HL-60 (cell line): ENCODE measurements at regions not wholly inside any gene's neighbourhood (a gene's known extent, or its start where the extent isn't known, plus 50 kb on each side); places are given as distances from the start of the nearest gene placed in this dataset.

Experiments used
- CTCF ChIP-seq: IDR thresholded peaks from one replicate; pipeline ENCODE4 v1.5.1; 2011; ENCODE audit warnings: low read length, control low read depth, inconsistent platforms; ENCODE audit not compliant: insufficient read depth
- GABPA ChIP-seq: IDR thresholded peaks from 2 replicates; pipeline ENCODE4 v1.6.1; 2012; ENCODE audit warnings: low read depth
- POLR2AphosphoS5 ChIP-seq: IDR thresholded peaks from 2 replicates; pipeline ENCODE4 v1.6.1; 2012; ENCODE audit warnings: low read depth
- REST ChIP-seq: IDR thresholded peaks from 2 replicates; pipeline ENCODE4 v1.6.1; 2012; ENCODE audit warnings: low read depth; ENCODE audit not compliant: insufficient replicate concordance

- TF ChIP-seq CTCF: no peak
- no peak for TF ChIP-seq POLR2AphosphoS5
- TF ChIP-seq GABPA: no peak
- no peak for TF ChIP-seq REST
Measured at GRCh38 chr20:24109537-24109936, 121.0 kb upstream of the GGTLC1 start.
